SJCRH30 (cell line): ENCODE measurements at regions not wholly inside any gene's neighbourhood (a gene's known extent, or its start where the extent isn't known, plus 50 kb on each side); places are given as distances from the start of the nearest gene placed in this dataset.
A peak's percentile ranks its signal among the peaks of the same experiment; 100 is the strongest.

ENCODE experiments used
- DNase-seq, 2 experiments: peaks; one replicate each; pipeline ENCODE4 v3.0.0-alpha.2; 2015 to 2020
- H3K27ac ChIP-seq: fragments of 250-450 bp; sonication (Bioruptor Pico); 2 replicates; pipeline ENCODE4 v1.5.1; 2020; ENCODE audit warnings: mild to moderate bottlenecking, moderate library complexity
- H3K27me3 ChIP-seq: fragments of 250-450 bp; sonication (Bioruptor Pico); 2 replicates; pipeline ENCODE4 v1.5.1; 2020; ENCODE audit warnings: mild to moderate bottlenecking, moderate library complexity
- H3K36me3 ChIP-seq: fragments of 250-450 bp; sonication (Bioruptor Pico); 2 replicates; pipeline ENCODE4 v1.5.1; 2020; ENCODE audit warnings: mild to moderate bottlenecking, moderate library complexity
- H3K4me1 ChIP-seq: fragments of 250-450 bp; sonication (Bioruptor Pico); 2 replicates; pipeline ENCODE4 v1.5.1; 2020; ENCODE audit warnings: mild to moderate bottlenecking, moderate library complexity
- H3K4me3 ChIP-seq: fragments of 250-450 bp; sonication (Bioruptor Pico); 2 replicates; pipeline ENCODE4 v1.5.1; 2020; ENCODE audit warnings: mild to moderate bottlenecking, moderate library complexity
- H3K9me3 ChIP-seq: fragments of 250-450 bp; sonication (Bioruptor Pico); replicated peaks from 2 replicates; pipeline ENCODE4 v1.5.1; 2020; ENCODE audit warnings: mild to moderate bottlenecking, moderate library complexity

- Histone ChIP-seq H3K4me3 (no peak overlapping the region), H3K27ac (no peak overlapping the region), H3K36me3 (no peaks in the 10 kb centered on the region), H3K9me3 (no peaks in the 10 kb centered on the region), H3K27me3 (no peaks in the 10 kb centered on the region), H3K4me1 (no peaks in the 10 kb centered on the region)
- peak; percentile 12 to 68 for DNase-seq
These were observed 51.0 kb upstream of the TOX3 start for GRCh38 chr16:52597772-52598483.

GRCh38 chr16:52597073-52597771 is 50.3 kb upstream of the TOX3 start:
- no peaks in the 10 kb centered on the region for H3K9me3 ChIP-seq
- DNase-seq: no peak
- H3K4me3 ChIP-seq: no peak overlapping the region
- no peaks in the 10 kb centered on the region for H3K36me3 ChIP-seq
- no peaks in the 10 kb centered on the region for H3K4me1 ChIP-seq
- no peak overlapping the region for H3K27ac ChIP-seq
- no peaks in the 10 kb centered on the region for H3K27me3 ChIP-seq
